HEK293T (cell line): ENCODE measurements at regions not wholly inside any gene's neighbourhood (a gene's known extent, or its start where the extent isn't known, plus 50 kb on each side); places are given as distances from the start of the nearest gene placed in this dataset.
"Not testable (repeated sequence)": the region's sequence is repeated elsewhere in the genome, so short reads cannot be mapped to it uniquely, and the experiment has no call there.

ENCODE experiments used
- CTCF ChIA-PET: fragments of 350-600 bp; formaldehyde crosslinking; extraction: SDS; loops from one replicate; lab custom pipeline; 2021; ENCODE audit warnings: antibody characterized with exemption, inconsistent platforms; lab: Yijun Ruan, JAX
- POLR2A ChIA-PET: fragments of 350-600 bp; formaldehyde crosslinking; extraction: SDS; loops from one replicate; lab custom pipeline; 2020; ENCODE audit warnings: antibody characterized with exemption, inconsistent platforms; lab: Yijun Ruan, JAX
- DNase-seq: peaks from one replicate; pipeline ENCODE4 v3.0.0; 2012; ENCODE audit warnings: mixed read lengths; ENCODE audit errors: extremely low spot score
- ARNT ChIP-seq: fragments of 450-650 bp; IDR thresholded peaks from 2 replicates; pipeline ENCODE4 v1.6.1; 2017; ENCODE audit warnings: mild to moderate bottlenecking
- BHLHE40 ChIP-seq: fragments of 450-650 bp; IDR thresholded peaks from 2 replicates; pipeline ENCODE4 v1.6.1; 2016; ENCODE audit warnings: mild to moderate bottlenecking, moderate library complexity, borderline replicate concordance
- CTBP1 ChIP-seq: fragments of 450-650 bp; IDR thresholded peaks from 2 replicates; pipeline ENCODE4 v1.6.1; 2016; ENCODE audit warnings: borderline replicate concordance
- ELF4 ChIP-seq: fragments of 450-650 bp; IDR thresholded peaks from 2 replicates; pipeline ENCODE4 v1.6.1; 2017; ENCODE audit warnings: antibody characterized with exemption
- FOXA1 ChIP-seq: fragments of 450-650 bp; IDR thresholded peaks from 2 replicates; pipeline ENCODE4 v1.6.1; 2016; ENCODE audit warnings: mild to moderate bottlenecking
- FOXK2 ChIP-seq: fragments of 450-650 bp; IDR thresholded peaks from 2 replicates; pipeline ENCODE4 v1.6.1; 2016; ENCODE audit warnings: mild to moderate bottlenecking
- FOXM1 ChIP-seq: fragments of 450-650 bp; IDR thresholded peaks from 2 replicates; pipeline ENCODE4 v1.6.1; 2017; ENCODE audit warnings: mild to moderate bottlenecking, borderline replicate concordance
- HDGF ChIP-seq: fragments of 450-650 bp; IDR thresholded peaks from 2 replicates; pipeline ENCODE4 v1.6.1; 2017; ENCODE audit warnings: antibody characterized with exemption, borderline replicate concordance
- L3MBTL2 ChIP-seq: fragments of 450-650 bp; conservative IDR thresholded peaks from 2 replicates; pipeline ENCODE4 v1.6.1; 2016; ENCODE audit warnings: mild to moderate bottlenecking
- LEF1 ChIP-seq: fragments of 450-650 bp; IDR thresholded peaks from 2 replicates; pipeline ENCODE4 v1.6.1; 2017; ENCODE audit warnings: mild to moderate bottlenecking, borderline replicate concordance
- NFRKB ChIP-seq: fragments of 450-650 bp; IDR thresholded peaks from 2 replicates; pipeline ENCODE4 v1.6.1; 2016; ENCODE audit warnings: mild to moderate bottlenecking, moderate library complexity
- PKNOX1 ChIP-seq: fragments of 450-650 bp; IDR thresholded peaks from 2 replicates; pipeline ENCODE4 v1.6.1; 2016
- SP1 ChIP-seq: fragments of 450-650 bp; IDR thresholded peaks from 2 replicates; pipeline ENCODE4 v1.6.1; 2017
- SUZ12 ChIP-seq: fragments of 450-650 bp; IDR thresholded peaks from 2 replicates; pipeline ENCODE4 v1.6.1; 2016; ENCODE audit warnings: mild to moderate bottlenecking
- TARDBP ChIP-seq: fragments of 450-650 bp; IDR thresholded peaks from 2 replicates; pipeline ENCODE4 v1.6.1; 2016
- ZNF384 ChIP-seq: fragments of 450-650 bp; IDR thresholded peaks from 2 replicates; pipeline ENCODE4 v1.6.1; 2016

- CTCF ChIA-PET: no interaction called here
- no peak for DNase-seq
- TF ChIP-seq BHLHE40: no peak
- no peak for TF ChIP-seq CTBP1
- no peak for TF ChIP-seq ZNF384
- TF ChIP-seq HDGF: no peak
- no peak for TF ChIP-seq SUZ12
- TF ChIP-seq PKNOX1: no peak
- TF ChIP-seq LEF1: no peak
- POLR2A ChIA-PET: no interaction called here
Measured at GRCh38 chr4:96431094-96431493, 591.2 kb downstream of the PDHA2 start.

- TF ChIP-seq PKNOX1 (no peak), NFRKB (no peak), CTBP1 (no peak), LEF1 (no peak), ZNF384 (no peak), FOXM1 (no peak), L3MBTL2 (no peak), FOXK2 (no peak), SP1 (no peak), TARDBP (no peak), BHLHE40 (no peak), ELF4 (no peak), ARNT (no peak), HDGF (no peak), SUZ12 (no peak)
- ChIA-PET CTCF (no interaction called here), POLR2A (no interaction called here)
- DNase-seq: no peak
Measured at GRCh38 chr4:96448315-96448872, 608.5 kb downstream of the PDHA2 start.

GRCh38 chr4:96455045-96455720 lies 615.3 kb downstream of the PDHA2 start:
- POLR2A ChIA-PET: no interaction called here
- no peak for DNase-seq
- CTCF ChIA-PET: no interaction called here
- no peak for TF ChIP-seq SUZ12
- no peak for TF ChIP-seq LEF1
- TF ChIP-seq L3MBTL2: no peak
- TF ChIP-seq ARNT: no peak
- TF ChIP-seq ZNF384: no peak
- no peak for TF ChIP-seq PKNOX1
- no peak for TF ChIP-seq HDGF
- no peak for TF ChIP-seq FOXA1
- TF ChIP-seq FOXK2: no peak
- TF ChIP-seq TARDBP: no peak
- no peak for TF ChIP-seq SP1
- TF ChIP-seq NFRKB: no peak

- DNase-seq, POLR2A ChIA-PET, CTCF ChIA-PET: not testable (repeated sequence)
Measured at GRCh38 chr4:96458031-96458430, 618.1 kb downstream of the PDHA2 start.

GRCh38 chr4:96459105-96459504 lies 619.2 kb downstream of the PDHA2 start:
- DNase-seq: no peak
- POLR2A ChIA-PET: no interaction called here
- TF ChIP-seq PKNOX1 (no peak), ZNF384 (no peak), TARDBP (no peak), ELF4 (no peak), SP1 (no peak), HDGF (no peak), SUZ12 (no peak)
- CTCF ChIA-PET: no interaction called here

- POLR2A ChIA-PET: no interaction called here
- CTCF ChIA-PET: no interaction called here
- no peak for TF ChIP-seq L3MBTL2
- no peak for TF ChIP-seq NFRKB
- no peak for TF ChIP-seq ELF4
- TF ChIP-seq TARDBP: no peak
- TF ChIP-seq HDGF: no peak
- TF ChIP-seq PKNOX1: no peak
- no peak for TF ChIP-seq ARNT
- TF ChIP-seq FOXA1: no peak
- no peak for TF ChIP-seq CTBP1
- TF ChIP-seq FOXK2: no peak
- TF ChIP-seq FOXM1: no peak
- TF ChIP-seq SP1: no peak
- no peak for DNase-seq
Measured at GRCh38 chr4:96465834-96466233, 625.9 kb downstream of the PDHA2 start.
